CD4-positive, alpha-beta T cell (primary cell): ENCODE measurements at regions not wholly inside any gene's neighbourhood (a gene's known extent, or its start where the extent isn't known, plus 50 kb on each side); places are given as distances from the start of the nearest gene placed in this dataset.

ENCODE experiments used
- ATAC-seq: fragments of 200-7000 bp; cut with Tn5 transposase; one replicate; pipeline ENCODE4 v1.10.0; 2022; ENCODE audit warnings: mild to moderate bottlenecking; ENCODE audit not compliant: poor library complexity
- CTCF ChIA-PET: fragments of 350-600 bp; sonication (Branson Sonifier 250); formaldehyde crosslinking; loops from one replicate; lab custom pipeline; 2021; ENCODE audit warnings: antibody characterized with exemption, inconsistent platforms; lab: Charles Lee
- POLR2A ChIA-PET: fragments of 350-600 bp; sonication (Branson Sonifier 250); formaldehyde crosslinking; loops from one replicate; lab custom pipeline; 2021; ENCODE audit warnings: antibody characterized with exemption, inconsistent platforms; lab: Charles Lee
- DNase-seq, 14 experiments: peaks; one replicate each; pipeline ENCODE4 v3.0.0-alpha.2; 2013 to 2020; ENCODE audit warnings: mixed read lengths in 2 of 14
- H3K27ac ChIP-seq, 2 donors: one replicate each; pipeline versions ENCODE4 v1.5.1 to v1.7.0; 2013; ENCODE audit warnings: low read length in 2 of 2, low read depth in 1 of 2, mild to moderate bottlenecking in 1 of 2
- H3K27me3 ChIP-seq, 2 experiments: 1 replicate in 1 of 2; 2 replicates in 1 of 2; pipeline versions ENCODE4 v1.6.1 to v1.7.0; 2013; ENCODE audit warnings: low read length in 2 of 2, control low read depth in 1 of 2, mild to moderate bottlenecking in 1 of 2, moderate library complexity in 1 of 2; ENCODE audit not compliant: insufficient read depth in 2 of 2, control insufficient read depth in 1 of 2
- H3K36me3 ChIP-seq: one replicate; pipeline ENCODE4 v1.6.1; 2013; ENCODE audit warnings: low read length, control low read depth; ENCODE audit not compliant: insufficient read depth
- H3K4me1 ChIP-seq: one replicate; pipeline ENCODE4 v1.6.1; 2013; ENCODE audit warnings: low read length, control low read depth; ENCODE audit not compliant: insufficient read depth
- H3K4me3 ChIP-seq: one replicate; pipeline ENCODE4 v1.5.1; 2013; ENCODE audit warnings: mild to moderate bottlenecking, low read length, moderate library complexity
- H3K9me3 ChIP-seq, 2 experiments: 1 replicate in 1 of 2; 2 replicates in 1 of 2; pipeline versions ENCODE4 v1.6.1 to v1.7.0; 2013; ENCODE audit warnings: low read length in 2 of 2, mild to moderate bottlenecking in 2 of 2, control low read depth in 1 of 2, moderate library complexity in 1 of 2; ENCODE audit not compliant: control insufficient read depth in 1 of 2, insufficient read depth in 1 of 2
- H3K27ac Mint-ChIP-seq: one replicate; pipeline ENCODE4 v1.8.0; 2020; ENCODE audit warnings: mixed read lengths
- H3K27me3 Mint-ChIP-seq: one replicate; pipeline ENCODE4 v1.8.0; 2021; ENCODE audit warnings: mixed read lengths
- H3K36me3 Mint-ChIP-seq: one replicate; pipeline ENCODE4 v1.8.0; 2021; ENCODE audit warnings: low read depth, mixed read lengths
- H3K4me1 Mint-ChIP-seq: one replicate; pipeline ENCODE4 v1.8.0; 2021; ENCODE audit warnings: low read depth, mixed read lengths
- H3K4me3 Mint-ChIP-seq: one replicate; pipeline ENCODE4 v1.8.0; 2020; ENCODE audit warnings: mild to moderate bottlenecking, mixed read lengths
- H3K9me3 Mint-ChIP-seq: one replicate; pipeline ENCODE4 v1.8.0; 2020; ENCODE audit warnings: mixed read lengths
- intact Hi-C, 2 experiments: fragments of 100-400 bp; cut with DNase I in 1 of 2; cut with micrococcal nuclease in 1 of 2; formaldehyde crosslinking; loops; one replicate each; pipeline versions ENCODE4 v1.15.1 to v1.9.0; 2023 to 2025; cut with DNase I, micrococcal nuclease
- TF ChIP-seq, protein P1 (sequence below): fragments of 200-600 bp; IDR thresholded peaks from one replicate; pipeline ENCODE4 v1.8.0; 2022; ENCODE audit warnings: antibody characterized with exemption, mild to moderate bottlenecking

DNA sequence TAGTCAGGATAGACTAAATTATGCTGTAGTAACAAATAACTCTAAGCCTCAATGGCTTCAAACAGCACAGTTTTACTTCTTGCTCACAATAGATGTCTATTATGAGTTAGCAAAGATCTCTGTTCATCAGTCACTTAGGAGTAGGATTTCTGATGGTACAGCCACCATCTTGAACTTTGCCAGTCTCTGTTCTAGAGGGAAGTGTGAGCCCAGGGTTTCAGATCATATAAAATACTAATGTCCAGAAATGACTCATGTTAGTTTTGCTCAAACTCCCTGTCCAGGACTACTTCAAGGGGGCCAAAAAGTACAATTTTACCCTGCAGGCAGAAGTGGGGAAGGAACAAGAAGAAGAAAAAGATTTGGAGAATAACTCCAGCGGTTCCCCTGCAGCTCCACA is 77.1 kb upstream of the LSM6 start:
- ATAC-seq = no peak

DNA sequence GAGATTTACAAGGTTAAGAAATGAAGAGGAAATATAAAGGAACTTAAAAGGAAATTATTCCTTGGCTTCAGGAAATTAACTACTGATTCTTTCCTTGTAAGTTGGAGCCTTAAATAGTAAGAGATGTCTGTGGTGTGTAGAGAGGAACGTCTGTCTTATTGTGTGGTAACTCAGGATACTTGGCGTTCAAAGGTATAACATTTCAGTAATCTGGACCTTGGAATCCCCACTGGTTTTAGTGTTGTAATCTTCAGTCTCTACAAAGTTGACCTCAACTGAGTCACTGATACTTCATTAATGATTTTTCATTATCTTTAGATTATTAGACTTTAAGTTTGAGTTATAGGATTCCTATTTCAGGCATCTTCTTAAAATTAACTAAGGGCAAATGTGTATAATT is 79.1 kb upstream of the LSM6 start:
- no peak overlapping the region for H3K4me3 ChIP-seq
- DNase-seq (no peak), ATAC-seq (no peak)
- H3K36me3 ChIP-seq = no peaks in the 10 kb centered on the region
- Mint-ChIP-seq H3K27me3 (peaks cover 5% of the 10 kb centered on the region), H3K4me1 (no peaks in the 10 kb centered on the region), H3K36me3 (no peaks in the 10 kb centered on the region), H3K4me3 (no peak overlapping the region), H3K9me3 (no peaks in the 10 kb centered on the region), H3K27ac (no peak overlapping the region)
- TF ChIP-seq, protein P1, sequence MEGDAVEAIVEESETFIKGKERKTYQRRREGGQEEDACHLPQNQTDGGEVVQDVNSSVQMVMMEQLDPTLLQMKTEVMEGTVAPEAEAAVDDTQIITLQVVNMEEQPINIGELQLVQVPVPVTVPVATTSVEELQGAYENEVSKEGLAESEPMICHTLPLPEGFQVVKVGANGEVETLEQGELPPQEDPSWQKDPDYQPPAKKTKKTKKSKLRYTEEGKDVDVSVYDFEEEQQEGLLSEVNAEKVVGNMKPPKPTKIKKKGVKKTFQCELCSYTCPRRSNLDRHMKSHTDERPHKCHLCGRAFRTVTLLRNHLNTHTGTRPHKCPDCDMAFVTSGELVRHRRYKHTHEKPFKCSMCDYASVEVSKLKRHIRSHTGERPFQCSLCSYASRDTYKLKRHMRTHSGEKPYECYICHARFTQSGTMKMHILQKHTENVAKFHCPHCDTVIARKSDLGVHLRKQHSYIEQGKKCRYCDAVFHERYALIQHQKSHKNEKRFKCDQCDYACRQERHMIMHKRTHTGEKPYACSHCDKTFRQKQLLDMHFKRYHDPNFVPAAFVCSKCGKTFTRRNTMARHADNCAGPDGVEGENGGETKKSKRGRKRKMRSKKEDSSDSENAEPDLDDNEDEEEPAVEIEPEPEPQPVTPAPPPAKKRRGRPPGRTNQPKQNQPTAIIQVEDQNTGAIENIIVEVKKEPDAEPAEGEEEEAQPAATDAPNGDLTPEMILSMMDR = no peak
- H3K9me3 ChIP-seq = no peaks in the 10 kb centered on the region
- POLR2A ChIA-PET = no interaction called here
- peaks cover 0 to 5% of the 10 kb centered on the region in 2 experiments for H3K27me3 ChIP-seq
- H3K4me1 ChIP-seq = no peaks in the 10 kb centered on the region
- intact Hi-C loops = loop anchor here in 1 of 2 experiments (5.0 kb wide), 1 partner anchor 1001 kb away; no protein-coding TSS in a partner anchor
- H3K27ac ChIP-seq = no peak overlapping the region
- CTCF ChIA-PET = interaction anchor here (1.4 kb wide), 1 partner anchor 10 kb away, joined by 3 read pairs; no protein-coding TSS in a partner anchor

More for the DNA sequence above, 77.1 kb upstream of the LSM6 start:
- H3K36me3 ChIP-seq = no peaks in the 10 kb centered on the region
- intact Hi-C loops = loop anchor here in 1 of 2 experiments (5.0 kb wide), 1 partner anchor 999 kb away; no protein-coding TSS in a partner anchor
- TF ChIP-seq, protein P1 = no peak
- Mint-ChIP-seq H3K27me3 (peaks cover 5% of the 10 kb centered on the region), H3K9me3 (no peaks in the 10 kb centered on the region), H3K4me1 (no peaks in the 10 kb centered on the region), H3K4me3 (no peak overlapping the region), H3K27ac (no peak overlapping the region), H3K36me3 (no peaks in the 10 kb centered on the region)
- POLR2A ChIA-PET = no interaction called here
- no peak overlapping the region for H3K4me3 ChIP-seq
- CTCF ChIA-PET = interaction anchor here (1.0 kb wide), 1 partner anchor 17 kb away, joined by 3 read pairs; no protein-coding TSS in a partner anchor
- H3K9me3 ChIP-seq = no peaks in the 10 kb centered on the region
- no peak overlapping the region for H3K27ac ChIP-seq
- peaks cover 0 to 5% of the 10 kb centered on the region in 2 experiments for H3K27me3 ChIP-seq
- H3K4me1 ChIP-seq = no peaks in the 10 kb centered on the region
- no peak for DNase-seq

- Histone ChIP-seq H3K9me3 (no peaks in the 10 kb centered on the region), H3K27ac (no peak overlapping the region), H3K27me3 (peaks cover 0 to 5% of the 10 kb centered on the region in 2 experiments), H3K4me3 (no peak overlapping the region), H3K36me3 (no peaks in the 10 kb centered on the region), H3K4me1 (no peaks in the 10 kb centered on the region)
- ChIA-PET POLR2A (no interaction called here), CTCF (interaction anchor here (1.2 to 1.4 kb wide), 2 partner anchors 10 to 140 kb away, joined by 3 read pairs; no protein-coding TSS in a partner anchor)
- Mint-ChIP-seq H3K27ac (no peak overlapping the region), H3K4me3 (no peak overlapping the region), H3K36me3 (no peaks in the 10 kb centered on the region), H3K9me3 (no peaks in the 10 kb centered on the region), H3K4me1 (no peaks in the 10 kb centered on the region), H3K27me3 (peaks cover 5% of the 10 kb centered on the region)
- no peak for ATAC-seq
- DNase-seq = no peak
- intact Hi-C loops = loop anchor here in 1 of 2 experiments (5.0 kb wide), 1 partner anchor 1001 kb away; no protein-coding TSS in a partner anchor
- TF ChIP-seq, protein P1 = no peak
These were observed 79.7 kb upstream of the LSM6 start for GRCh38 chr4:146095860-146096259.
